ENCODE measurements at regions not wholly inside any gene's neighbourhood (a gene's known extent, or its start where the extent isn't known, plus 50 kb on each side); places are given as distances from the start of the nearest gene placed in this dataset.

- no peaks in the 10 kb centered on the region for H3K9me1 ChIP-seq (ENCODE audit: control insufficient read depth, insufficient read depth, low read length)
- no TSS peak for BruUV-seq (replicated peaks)
- no peak overlapping the region for H3K4me3 ChIP-seq
- DNase-seq (ENCODE audit: extremely low read depth in 1 of 4, low spot score in 3 of 4) (no peak), FAIRE-seq (no peak), ATAC-seq (no peak)
- H3K4me2 ChIP-seq (ENCODE audit: insufficient read depth, low read length) = no peak overlapping the region
- intact Hi-C loops (cut with micrococcal nuclease) (no loop called here), in situ Hi-C loops (cut with MboI) (no loop called here)
- no peak overlapping the region for H2AFZ ChIP-seq (ENCODE audit: low read depth, low read length)
- no peaks in the 10 kb centered on the region for H3K27me3 ChIP-seq (ENCODE audit: control insufficient read depth in 2 of 2, insufficient read depth in 2 of 2, low read length in 2 of 2)
- no peaks in the 10 kb centered on the region for H3K79me2 ChIP-seq (ENCODE audit: control insufficient read depth, insufficient read depth, low read length)
- CTCF ChIA-PET (ENCODE audit: low intra/inter-chr PET ratio) = no interaction called here
- no peaks in the 10 kb centered on the region for H4K20me1 ChIP-seq (replicated peaks; ENCODE audit: control insufficient read depth, insufficient read depth, low read length)
- WGBS (ENCODE audit: insufficient coverage, low coverage, missing lambda C conversion rate) = 0% methylated on average over 3 of the region's 3 CpGs
- no peaks in the 10 kb centered on the region for H3K36me3 ChIP-seq (ENCODE audit: control insufficient read depth, insufficient read depth, low read length)
- POLR2A ChIA-PET = no interaction called here
- H3K9me3 ChIP-seq (replicated peaks; ENCODE audit: control insufficient read depth, insufficient read depth, low read depth, low read length) = no peaks in the 10 kb centered on the region
- no peak overlapping the region for H3K27ac ChIP-seq (ENCODE audit: extremely low read depth, low read depth, low read length)
- H3K4me1 ChIP-seq (replicated peaks in 1 of 2; ENCODE audit: control insufficient read depth in 2 of 2, insufficient read depth in 2 of 2, low read length in 2 of 2) = no peaks in the 10 kb centered on the region
- no peak overlapping the region for H3K9ac ChIP-seq (ENCODE audit: insufficient read depth in 1 of 2, low read depth in 2 of 2, low read length in 2 of 2)
- TF ChIP-seq EP300 (IDR thresholded peaks at IDR 0.05; ENCODE audit: low read length) = no peak
- TF ChIP-seq, protein P1, sequence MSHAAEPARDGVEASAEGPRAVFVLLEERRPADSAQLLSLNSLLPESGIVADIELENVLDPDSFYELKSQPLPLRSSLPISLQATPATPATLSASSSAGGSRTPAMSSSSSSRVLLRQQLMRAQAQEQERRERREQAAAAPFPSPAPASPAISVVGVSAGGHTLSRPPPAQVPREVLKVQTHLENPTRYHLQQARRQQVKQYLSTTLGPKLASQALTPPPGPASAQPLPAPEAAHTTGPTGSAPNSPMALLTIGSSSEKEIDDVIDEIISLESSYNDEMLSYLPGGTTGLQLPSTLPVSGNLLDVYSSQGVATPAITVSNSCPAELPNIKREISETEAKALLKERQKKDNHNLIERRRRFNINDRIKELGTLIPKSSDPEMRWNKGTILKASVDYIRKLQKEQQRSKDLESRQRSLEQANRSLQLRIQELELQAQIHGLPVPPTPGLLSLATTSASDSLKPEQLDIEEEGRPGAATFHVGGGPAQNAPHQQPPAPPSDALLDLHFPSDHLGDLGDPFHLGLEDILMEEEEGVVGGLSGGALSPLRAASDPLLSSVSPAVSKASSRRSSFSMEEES (CRISPR knock-in tag; IDR thresholded peaks at IDR 0.05) = no peak
- TF ChIP-seq ZNF445 (CRISPR knock-in tag; IDR thresholded peaks at IDR 0.05; ENCODE audit: low read depth) = no peak
- no peak for TF ChIP-seq HDAC1 (IDR thresholded peaks at IDR 0.05)
- no peak for TF ChIP-seq VEZF1 (CRISPR knock-in tag; IDR thresholded peaks at IDR 0.05)
- TF ChIP-seq ZNF316 (IDR thresholded peaks at IDR 0.05) = no peak
- no peak for TF ChIP-seq GABPB1 (CRISPR knock-in tag; IDR thresholded peaks at IDR 0.05)
- TF ChIP-seq, protein P2, sequence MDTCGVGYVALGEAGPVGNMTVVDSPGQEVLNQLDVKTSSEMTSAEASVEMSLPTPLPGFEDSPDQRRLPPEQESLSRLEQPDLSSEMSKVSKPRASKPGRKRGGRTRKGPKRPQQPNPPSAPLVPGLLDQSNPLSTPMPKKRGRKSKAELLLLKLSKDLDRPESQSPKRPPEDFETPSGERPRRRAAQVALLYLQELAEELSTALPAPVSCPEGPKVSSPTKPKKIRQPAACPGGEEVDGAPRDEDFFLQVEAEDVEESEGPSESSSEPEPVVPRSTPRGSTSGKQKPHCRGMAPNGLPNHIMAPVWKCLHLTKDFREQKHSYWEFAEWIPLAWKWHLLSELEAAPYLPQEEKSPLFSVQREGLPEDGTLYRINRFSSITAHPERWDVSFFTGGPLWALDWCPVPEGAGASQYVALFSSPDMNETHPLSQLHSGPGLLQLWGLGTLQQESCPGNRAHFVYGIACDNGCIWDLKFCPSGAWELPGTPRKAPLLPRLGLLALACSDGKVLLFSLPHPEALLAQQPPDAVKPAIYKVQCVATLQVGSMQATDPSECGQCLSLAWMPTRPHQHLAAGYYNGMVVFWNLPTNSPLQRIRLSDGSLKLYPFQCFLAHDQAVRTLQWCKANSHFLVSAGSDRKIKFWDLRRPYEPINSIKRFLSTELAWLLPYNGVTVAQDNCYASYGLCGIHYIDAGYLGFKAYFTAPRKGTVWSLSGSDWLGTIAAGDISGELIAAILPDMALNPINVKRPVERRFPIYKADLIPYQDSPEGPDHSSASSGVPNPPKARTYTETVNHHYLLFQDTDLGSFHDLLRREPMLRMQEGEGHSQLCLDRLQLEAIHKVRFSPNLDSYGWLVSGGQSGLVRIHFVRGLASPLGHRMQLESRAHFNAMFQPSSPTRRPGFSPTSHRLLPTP (IDR thresholded peaks at IDR 0.05; ENCODE audit: borderline replicate concordance, extremely low read depth, insufficient read length) = no peak
- TF ChIP-seq TEAD1 (CRISPR knock-in tag; IDR thresholded peaks at IDR 0.05) = no peak
- no peak for TF ChIP-seq HIVEP1 (CRISPR knock-in tag; IDR thresholded peaks at IDR 0.05)
- TF ChIP-seq, protein P3, sequence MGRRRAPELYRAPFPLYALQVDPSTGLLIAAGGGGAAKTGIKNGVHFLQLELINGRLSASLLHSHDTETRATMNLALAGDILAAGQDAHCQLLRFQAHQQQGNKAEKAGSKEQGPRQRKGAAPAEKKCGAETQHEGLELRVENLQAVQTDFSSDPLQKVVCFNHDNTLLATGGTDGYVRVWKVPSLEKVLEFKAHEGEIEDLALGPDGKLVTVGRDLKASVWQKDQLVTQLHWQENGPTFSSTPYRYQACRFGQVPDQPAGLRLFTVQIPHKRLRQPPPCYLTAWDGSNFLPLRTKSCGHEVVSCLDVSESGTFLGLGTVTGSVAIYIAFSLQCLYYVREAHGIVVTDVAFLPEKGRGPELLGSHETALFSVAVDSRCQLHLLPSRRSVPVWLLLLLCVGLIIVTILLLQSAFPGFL (CRISPR knock-in tag; IDR thresholded peaks at IDR 0.05) = no peak
- TF ChIP-seq PHF21A (IDR thresholded peaks at IDR 0.05; ENCODE audit: borderline replicate concordance, low read depth) = no peak
- no peak for TF ChIP-seq ZFPM2 (CRISPR knock-in tag; IDR thresholded peaks at IDR 0.05)
- TF ChIP-seq, protein P4, sequence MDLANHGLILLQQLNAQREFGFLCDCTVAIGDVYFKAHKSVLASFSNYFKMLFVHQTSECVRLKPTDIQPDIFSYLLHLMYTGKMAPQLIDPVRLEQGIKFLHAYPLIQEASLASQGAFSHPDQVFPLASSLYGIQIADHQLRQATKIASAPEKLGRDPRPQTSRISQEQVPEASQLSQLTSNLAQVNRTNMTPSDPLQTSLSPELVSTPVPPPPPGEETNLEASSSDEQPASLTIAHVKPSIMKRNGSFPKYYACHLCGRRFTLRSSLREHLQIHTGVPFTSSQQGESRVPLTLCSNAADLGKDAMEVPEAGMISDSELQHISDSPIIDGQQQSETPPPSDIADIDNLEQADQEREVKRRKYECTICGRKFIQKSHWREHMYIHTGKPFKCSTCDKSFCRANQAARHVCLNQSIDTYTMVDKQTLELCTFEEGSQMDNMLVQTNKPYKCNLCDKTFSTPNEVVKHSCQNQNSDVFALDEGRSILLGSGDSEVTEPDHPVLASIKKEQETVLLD (IDR thresholded peaks at IDR 0.05) = no peak
- TF ChIP-seq ZBTB7A (IDR thresholded peaks at IDR 0.05; ENCODE audit: borderline replicate concordance, control insufficient read depth, low read depth, low read length) = no peak
Observed at GRCh38 chr15:97457203-97457847, 503.2 kb upstream of the ARRDC4 start.

All from K562 (cell line).